KMS-11 (cell line): ENCODE measurements at regions not wholly inside any gene's neighbourhood (a gene's known extent, or its start where the extent isn't known, plus 50 kb on each side); places are given as distances from the start of the nearest gene placed in this dataset.

Experiments
- H2AFZ ChIP-seq: fragments of 200-600 bp; sonication (generic); 2 replicates; pipeline ENCODE4 v1.6.1; 2016; ENCODE audit warnings: antibody characterized with exemption, mixed run types, low read depth
- H3K27ac ChIP-seq: fragments of 200-600 bp; sonication (generic); 2 replicates; pipeline ENCODE4 v1.6.1; 2016; ENCODE audit warnings: mild to moderate bottlenecking, mixed run types
- H3K27me3 ChIP-seq: fragments of 200-600 bp; sonication (generic); 2 replicates; pipeline ENCODE4 v1.6.1; 2017; ENCODE audit warnings: mild to moderate bottlenecking, low read depth, mixed run types, moderate library complexity; ENCODE audit not compliant: insufficient read depth
- H3K36me3 ChIP-seq: fragments of 200-600 bp; sonication (generic); 2 replicates; pipeline ENCODE4 v1.6.1; 2017; ENCODE audit warnings: mild to moderate bottlenecking, mixed run types; ENCODE audit not compliant: insufficient read depth
- H3K4me1 ChIP-seq: fragments of 200-600 bp; sonication (generic); 2 replicates; pipeline ENCODE4 v1.6.1; 2016; ENCODE audit warnings: mild to moderate bottlenecking, low read depth, mixed run types; ENCODE audit not compliant: poor library complexity, severe bottlenecking
- H3K4me2 ChIP-seq: fragments of 200-600 bp; sonication (generic); 2 replicates; pipeline ENCODE4 v1.7.0; 2016; ENCODE audit warnings: mild to moderate bottlenecking, mixed run types
- H3K4me3 ChIP-seq: fragments of 200-600 bp; sonication (generic); IDR thresholded peaks from 2 replicates; pipeline ENCODE4 v1.6.1; 2017; ENCODE audit warnings: low read depth, low read length, mixed read lengths; ENCODE audit not compliant: insufficient read depth
- H3K79me2 ChIP-seq: fragments of 200-600 bp; sonication (generic); 2 replicates; pipeline ENCODE4 v1.6.1; 2016; ENCODE audit warnings: low read depth, mixed run types; ENCODE audit not compliant: insufficient read depth
- H3K9ac ChIP-seq: fragments of 200-600 bp; sonication (generic); 2 replicates; pipeline ENCODE4 v1.6.1; 2016; ENCODE audit warnings: mild to moderate bottlenecking, mixed run types
- H4K20me1 ChIP-seq: fragments of 200-600 bp; sonication (generic); 2 replicates; pipeline ENCODE4 v1.6.1; 2016; ENCODE audit warnings: mild to moderate bottlenecking, mixed run types; ENCODE audit not compliant: insufficient read depth
- TF ChIP-seq, protein P1 (sequence below): fragments of 200-600 bp; sonication (generic); conservative IDR thresholded peaks from 2 replicates; pipeline ENCODE4 v1.6.1; 2017; ENCODE audit warnings: low read depth, mild to moderate bottlenecking, antibody characterized with exemption, low read length, moderate library complexity, mixed read lengths

DNA sequence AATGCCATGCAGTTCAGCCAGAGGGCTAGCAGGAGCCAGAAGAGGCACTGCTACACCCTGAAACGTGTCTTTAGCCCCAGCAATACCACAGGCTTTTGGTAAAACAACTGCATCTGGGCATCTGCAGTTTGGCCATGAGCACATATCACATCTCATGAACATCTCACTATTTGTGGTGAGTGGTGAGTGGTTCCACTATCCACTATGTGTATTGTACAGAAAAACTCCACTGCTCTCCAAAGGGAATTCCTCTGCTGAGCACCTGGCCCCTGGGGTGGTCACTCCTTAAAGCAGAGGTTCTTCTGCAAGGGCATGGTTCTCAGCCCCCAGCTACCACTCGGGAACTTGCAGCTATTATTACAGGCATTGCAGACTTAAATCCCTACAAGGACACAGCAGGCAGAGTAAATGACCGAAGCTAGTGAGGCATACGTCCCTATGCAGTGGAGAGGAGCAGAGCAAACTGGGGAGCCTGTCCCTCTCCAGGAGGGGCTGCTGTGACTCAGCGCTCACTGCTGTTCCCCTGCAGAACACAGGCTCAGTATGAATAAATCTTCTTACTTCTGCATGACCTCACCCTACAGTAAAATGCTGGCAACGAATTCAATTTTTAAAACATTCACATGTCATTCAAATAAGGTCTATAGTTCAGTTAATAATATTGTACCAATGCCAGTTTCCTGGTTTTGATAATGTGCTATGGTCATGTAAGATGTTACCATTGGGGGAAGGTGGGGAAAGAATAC is 332.4 kb upstream of the ZNF507 start:
- H3K27me3 ChIP-seq = no peaks in the 10 kb centered on the region
- TF ChIP-seq, protein P1, sequence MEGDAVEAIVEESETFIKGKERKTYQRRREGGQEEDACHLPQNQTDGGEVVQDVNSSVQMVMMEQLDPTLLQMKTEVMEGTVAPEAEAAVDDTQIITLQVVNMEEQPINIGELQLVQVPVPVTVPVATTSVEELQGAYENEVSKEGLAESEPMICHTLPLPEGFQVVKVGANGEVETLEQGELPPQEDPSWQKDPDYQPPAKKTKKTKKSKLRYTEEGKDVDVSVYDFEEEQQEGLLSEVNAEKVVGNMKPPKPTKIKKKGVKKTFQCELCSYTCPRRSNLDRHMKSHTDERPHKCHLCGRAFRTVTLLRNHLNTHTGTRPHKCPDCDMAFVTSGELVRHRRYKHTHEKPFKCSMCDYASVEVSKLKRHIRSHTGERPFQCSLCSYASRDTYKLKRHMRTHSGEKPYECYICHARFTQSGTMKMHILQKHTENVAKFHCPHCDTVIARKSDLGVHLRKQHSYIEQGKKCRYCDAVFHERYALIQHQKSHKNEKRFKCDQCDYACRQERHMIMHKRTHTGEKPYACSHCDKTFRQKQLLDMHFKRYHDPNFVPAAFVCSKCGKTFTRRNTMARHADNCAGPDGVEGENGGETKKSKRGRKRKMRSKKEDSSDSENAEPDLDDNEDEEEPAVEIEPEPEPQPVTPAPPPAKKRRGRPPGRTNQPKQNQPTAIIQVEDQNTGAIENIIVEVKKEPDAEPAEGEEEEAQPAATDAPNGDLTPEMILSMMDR = no peak

DNA sequence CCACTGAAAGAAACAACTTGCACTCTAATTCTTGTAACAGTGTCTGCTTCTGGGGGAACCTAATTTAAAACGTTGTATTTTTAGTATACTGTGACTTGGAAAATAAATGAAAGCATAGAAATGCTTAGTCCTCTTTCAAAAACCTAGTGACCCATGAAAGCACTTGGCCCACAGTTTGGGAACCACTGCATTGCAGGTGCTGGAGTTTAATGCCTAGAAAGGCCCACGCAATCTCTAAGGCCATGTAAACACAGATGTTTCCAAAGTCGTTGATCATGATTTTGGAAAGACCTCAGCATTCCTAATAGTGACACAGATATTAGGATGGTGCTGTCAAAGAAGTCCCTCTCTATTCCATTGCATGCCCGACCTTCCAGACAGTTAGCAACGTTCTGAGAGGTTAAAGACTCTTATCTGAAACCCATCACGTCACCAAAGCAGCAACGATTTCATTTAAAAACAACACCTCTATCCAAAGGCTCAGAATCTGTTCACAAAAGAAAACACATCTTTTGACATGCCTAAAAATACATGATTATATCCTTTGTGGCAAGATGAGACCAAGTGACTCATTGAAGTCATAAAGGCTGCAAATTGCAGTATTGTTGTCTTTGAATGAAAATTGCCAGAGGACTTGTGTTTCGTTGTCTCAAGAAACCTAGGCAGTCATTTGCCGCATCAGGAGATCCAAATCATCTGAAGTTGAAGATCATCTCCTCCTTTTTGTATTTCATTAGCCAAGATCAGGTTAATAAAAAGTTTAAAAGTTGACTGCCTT is 328.0 kb upstream of the ZNF507 start:
- TF ChIP-seq, protein P1 = no peak
- no peaks in the 10 kb centered on the region for H3K4me1 ChIP-seq
- no peak overlapping the region for H3K4me3 ChIP-seq
- H3K79me2 ChIP-seq = no peaks in the 10 kb centered on the region
- H4K20me1 ChIP-seq = no peaks in the 10 kb centered on the region
- no peak overlapping the region for H2AFZ ChIP-seq
- H3K27me3 ChIP-seq = no peaks in the 10 kb centered on the region
- H3K27ac ChIP-seq = no peak overlapping the region
- no peak overlapping the region for H3K9ac ChIP-seq
- no peak overlapping the region for H3K4me2 ChIP-seq
- no peaks in the 10 kb centered on the region for H3K36me3 ChIP-seq

More for the DNA sequence above, 332.4 kb upstream of the ZNF507 start:
- H3K9ac ChIP-seq = no peak overlapping the region
- H3K36me3 ChIP-seq = no peaks in the 10 kb centered on the region
- H3K4me3 ChIP-seq = no peak overlapping the region
- H3K4me1 ChIP-seq = no peaks in the 10 kb centered on the region
- H3K79me2 ChIP-seq = no peaks in the 10 kb centered on the region
- H3K27ac ChIP-seq = no peak overlapping the region
- H4K20me1 ChIP-seq = no peaks in the 10 kb centered on the region
- no peak overlapping the region for H3K4me2 ChIP-seq
- H2AFZ ChIP-seq = no peak overlapping the region

DNA sequence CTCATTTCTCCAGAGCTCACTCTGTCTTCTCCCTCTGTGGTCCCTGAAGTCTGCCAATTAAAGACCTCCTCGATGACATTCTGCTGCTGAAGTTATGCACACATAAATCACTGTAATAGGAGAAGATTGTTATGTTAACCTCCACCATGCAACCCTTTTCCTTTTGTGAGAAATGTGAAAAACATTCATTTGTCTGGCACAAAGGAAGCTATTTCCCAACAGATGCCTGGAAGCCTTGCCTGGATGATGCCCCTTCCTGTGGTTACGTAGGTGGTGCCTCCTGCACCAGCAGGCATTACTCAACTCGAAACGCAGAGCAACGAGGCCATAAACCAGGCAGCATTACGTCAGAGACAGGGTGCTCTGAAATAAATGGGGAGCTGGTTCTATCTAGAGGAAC is 327.4 kb upstream of the ZNF507 start:
- H2AFZ ChIP-seq = no peak overlapping the region
- H3K79me2 ChIP-seq = no peaks in the 10 kb centered on the region
- H3K4me3 ChIP-seq = no peak overlapping the region
- H3K36me3 ChIP-seq = no peaks in the 10 kb centered on the region
- H3K4me2 ChIP-seq = no peak overlapping the region
- H3K27me3 ChIP-seq = no peaks in the 10 kb centered on the region
- no peaks in the 10 kb centered on the region for H3K4me1 ChIP-seq
- TF ChIP-seq, protein P1 = no peak
- no peak overlapping the region for H3K27ac ChIP-seq
- H3K9ac ChIP-seq = no peak overlapping the region
- H4K20me1 ChIP-seq = no peaks in the 10 kb centered on the region

DNA sequence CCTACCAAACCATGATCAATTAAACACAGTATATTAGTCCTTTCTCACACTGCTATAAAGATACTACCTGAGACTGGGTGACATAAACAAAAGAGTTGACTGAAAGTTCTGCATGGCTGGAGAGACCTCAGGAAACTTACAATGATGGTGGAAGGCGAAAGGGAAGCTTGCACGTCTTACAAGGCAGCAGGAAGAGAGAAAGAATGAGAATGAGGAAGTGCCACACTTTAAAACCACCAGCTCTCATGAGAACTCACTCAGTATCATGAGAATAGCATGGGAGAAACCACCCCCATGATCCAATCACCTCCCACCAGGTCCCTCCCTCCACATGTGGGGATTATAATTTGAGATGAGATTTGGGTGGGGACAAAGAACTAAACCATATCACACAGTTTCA is 324.9 kb upstream of the ZNF507 start:
- no peaks in the 10 kb centered on the region for H3K27me3 ChIP-seq
- H3K4me2 ChIP-seq = no peak overlapping the region
- TF ChIP-seq, protein P1 = no peak
- no peak overlapping the region for H2AFZ ChIP-seq
- no peaks in the 10 kb centered on the region for H4K20me1 ChIP-seq
- H3K36me3 ChIP-seq = no peaks in the 10 kb centered on the region
- no peak overlapping the region for H3K4me3 ChIP-seq
- H3K9ac ChIP-seq = no peak overlapping the region
- no peaks in the 10 kb centered on the region for H3K79me2 ChIP-seq
- no peaks in the 10 kb centered on the region for H3K4me1 ChIP-seq
- no peak overlapping the region for H3K27ac ChIP-seq
